ENCODE measurements at regions not wholly inside any gene's neighbourhood (a gene's known extent, or its start where the extent isn't known, plus 50 kb on each side); places are given as distances from the start of the nearest gene placed in this dataset.

- no peak overlapping the region for H3K27ac ChIP-seq
- intact Hi-C loops (cut with DNase I; ENCODE audit: low total_unique reads), result no loop called here
- H3K4me1 ChIP-seq, result no peaks in the 10 kb centered on the region
- no peaks in the 10 kb centered on the region for H3K27me3 ChIP-seq
- TF ChIP-seq POLR2A (IDR thresholded peaks at IDR 0.05), result no peak
- TF ChIP-seq CTCF (IDR thresholded peaks at IDR 0.05), result no peak
- DNase-seq, result no peak
- no peaks in the 10 kb centered on the region for H3K36me3 ChIP-seq
- H3K4me3 ChIP-seq, result no peak overlapping the region
- H3K9me3 ChIP-seq, result no peaks in the 10 kb centered on the region
Observed at GRCh38 chr18:30929718-30930117, 112.8 kb downstream of the DSC3 start.

- no peak for DNase-seq
- Histone ChIP-seq H3K4me1 (no peaks in the 10 kb centered on the region), H3K27ac (no peak overlapping the region), H3K9me3 (no peaks in the 10 kb centered on the region), H3K36me3 (no peaks in the 10 kb centered on the region), H3K4me3 (no peak overlapping the region), H3K27me3 (no peaks in the 10 kb centered on the region)
- TF ChIP-seq CTCF (IDR thresholded peaks at IDR 0.05) (no peak), POLR2A (IDR thresholded peaks at IDR 0.05) (no peak)
- intact Hi-C loops (cut with DNase I; ENCODE audit: low total_unique reads), result no loop called here
Observed at GRCh38 chr18:30929065-30929464, 113.5 kb downstream of the DSC3 start.

GRCh38 chr18:30927517-30928075, 114.9 kb downstream of the DSC3 start:
- no peak overlapping the region for H3K27ac ChIP-seq
- no peaks in the 10 kb centered on the region for H3K27me3 ChIP-seq
- H3K4me3 ChIP-seq, result no peak overlapping the region
- no peak for DNase-seq
- H3K9me3 ChIP-seq, result no peaks in the 10 kb centered on the region
- no peaks in the 10 kb centered on the region for H3K4me1 ChIP-seq
- intact Hi-C loops (cut with DNase I; ENCODE audit: low total_unique reads), result no loop called here
- TF ChIP-seq CTCF (IDR thresholded peaks at IDR 0.05) (no peak), POLR2A (IDR thresholded peaks at IDR 0.05) (no peak)
- H3K36me3 ChIP-seq, result no peaks in the 10 kb centered on the region

- Histone ChIP-seq H3K36me3 (no peaks in the 10 kb centered on the region), H3K4me3 (no peak overlapping the region), H3K27ac (no peak overlapping the region), H3K4me1 (no peaks in the 10 kb centered on the region), H3K9me3 (no peaks in the 10 kb centered on the region), H3K27me3 (no peaks in the 10 kb centered on the region)
- intact Hi-C loops (cut with DNase I; ENCODE audit: low total_unique reads), result no loop called here
- TF ChIP-seq POLR2A (IDR thresholded peaks at IDR 0.05) (no peak), CTCF (IDR thresholded peaks at IDR 0.05) (no peak)
- no peak for DNase-seq
Observed at GRCh38 chr18:30927042-30927441, 115.5 kb downstream of the DSC3 start.

- H3K4me3 ChIP-seq, result no peak overlapping the region
- H3K36me3 ChIP-seq, result no peaks in the 10 kb centered on the region
- no peaks in the 10 kb centered on the region for H3K4me1 ChIP-seq
- TF ChIP-seq POLR2A (IDR thresholded peaks at IDR 0.05) (no peak), CTCF (IDR thresholded peaks at IDR 0.05) (no peak)
- H3K27ac ChIP-seq, result no peak overlapping the region
- DNase-seq, result no peak
- H3K9me3 ChIP-seq, result no peaks in the 10 kb centered on the region
- intact Hi-C loops (cut with DNase I; ENCODE audit: low total_unique reads), result no loop called here
- no peaks in the 10 kb centered on the region for H3K27me3 ChIP-seq
Observed at GRCh38 chr18:30925795-30926194, 116.7 kb downstream of the DSC3 start.

Data from uterus (tissue), 3 donors.